Suprapubic skin (tissue), 4 donors: ENCODE measurements at regions not wholly inside any gene's neighbourhood (a gene's known extent, or its start where the extent isn't known, plus 50 kb on each side); places are given as distances from the start of the nearest gene placed in this dataset.

Experiments used
- DNase-seq, 2 donors: peaks; one replicate each; pipeline ENCODE4 v3.0.0-alpha.2; 2019; ENCODE audit warnings: low spot score in 2 of 2
- H3K27ac ChIP-seq: fragments of 200-600 bp; sonication (generic); one replicate; pipeline ENCODE4 v1.5.1; 2019
- H3K27me3 ChIP-seq: fragments of 200-600 bp; sonication (generic); one replicate; pipeline ENCODE4 v1.5.1; 2019
- H3K36me3 ChIP-seq: fragments of 200-600 bp; sonication (generic); one replicate; pipeline ENCODE4 v1.5.1; 2019
- H3K4me1 ChIP-seq: fragments of 200-600 bp; sonication (generic); one replicate; pipeline ENCODE4 v1.5.1; 2019
- H3K4me3 ChIP-seq: fragments of 200-600 bp; sonication (generic); one replicate; pipeline ENCODE4 v1.5.1; 2019; ENCODE audit warnings: mild to moderate bottlenecking
- H3K9me3 ChIP-seq: fragments of 200-600 bp; sonication (generic); one replicate; pipeline ENCODE4 v1.5.1; 2019
- CTCF ChIP-seq, 2 donors: fragments of 200-600 bp in 1 of 2; fragments of 450-650 bp in 1 of 2; sonication (generic) in 1 of 2; IDR thresholded peaks; one replicate each; pipeline ENCODE4 v1.5.1; 2016 to 2019; ENCODE audit warnings: antibody characterized with exemption in 2 of 2, mild to moderate bottlenecking in 1 of 2, moderate library complexity in 1 of 2
- EP300 ChIP-seq: sonication (generic); formaldehyde crosslinking; IDR thresholded peaks from one replicate; pipeline ENCODE4 v1.6.1; 2017; ENCODE audit warnings: antibody characterized with exemption
- POLR2A ChIP-seq, 2 donors: fragments of 450-650 bp; IDR thresholded peaks; one replicate each; pipeline ENCODE4 v1.6.1; 2017; ENCODE audit warnings: antibody characterized with exemption in 2 of 2, mild to moderate bottlenecking in 2 of 2, moderate library complexity in 2 of 2
- POLR2AphosphoS5 ChIP-seq, 3 donors: sonication (generic); formaldehyde crosslinking; IDR thresholded peaks; one replicate each; pipeline ENCODE4 v1.6.1; 2017; ENCODE audit warnings: antibody characterized with exemption in 3 of 3
- WGBS: methylation state at CpG from one replicate; pipeline ENCODE4 v1.1.5; 2018; 5-methylcytosine and 5-hydroxymethylcytosine counted together

- WGBS = 37% methylated on average over 9 of the region's 10 CpGs
- Histone ChIP-seq H3K4me1 (peaks cover 5% of the 10 kb centered on the region), H3K27me3 (peaks cover 20% of the 10 kb centered on the region), H3K4me3 (no peak overlapping the region), H3K27ac (no peak overlapping the region), H3K9me3 (no peaks in the 10 kb centered on the region), H3K36me3 (no peaks in the 10 kb centered on the region)
- DNase-seq = no peak
- no peak for TF ChIP-seq POLR2AphosphoS5 (IDR thresholded peaks at IDR 0.05)
- no peak for TF ChIP-seq CTCF (IDR thresholded peaks at IDR 0.05)
- TF ChIP-seq EP300 = no peak
- no peak for TF ChIP-seq POLR2A (IDR thresholded peaks at IDR 0.05)
These were observed 149.9 kb upstream of the IGSF21 start for GRCh38 chr1:17957588-17958267.

GRCh38 chr1:17958704-17959103, 148.9 kb upstream of the IGSF21 start:
- no peak overlapping the region for H3K27ac ChIP-seq
- no peak overlapping the region for H3K4me3 ChIP-seq
- DNase-seq = no peak
- H3K36me3 ChIP-seq = no peaks in the 10 kb centered on the region
- H3K4me1 ChIP-seq = peaks cover 5% of the 10 kb centered on the region
- no peaks in the 10 kb centered on the region for H3K9me3 ChIP-seq
- peaks cover 18% of the 10 kb centered on the region for H3K27me3 ChIP-seq
- TF ChIP-seq CTCF (IDR thresholded peaks at IDR 0.05) (no peak), POLR2A (IDR thresholded peaks at IDR 0.05) (no peak), EP300 (no peak), POLR2AphosphoS5 (IDR thresholded peaks at IDR 0.05) (no peak)
- 83% methylated on average over 1 of the region's 1 CpG for WGBS

GRCh38 chr1:17963513-17963912, 144.1 kb upstream of the IGSF21 start:
- WGBS = 60% methylated on average over 10 of the region's 10 CpGs
- Histone ChIP-seq H3K36me3 (no peaks in the 10 kb centered on the region), H3K27me3 (peaks cover 19% of the 10 kb centered on the region), H3K27ac (no peak overlapping the region), H3K4me1 (no peaks in the 10 kb centered on the region), H3K4me3 (no peak overlapping the region), H3K9me3 (no peaks in the 10 kb centered on the region)
- DNase-seq = no peak
- no peak for TF ChIP-seq CTCF (IDR thresholded peaks at IDR 0.05)
- TF ChIP-seq EP300 = no peak
- no peak for TF ChIP-seq POLR2A (IDR thresholded peaks at IDR 0.05)
- TF ChIP-seq POLR2AphosphoS5 (IDR thresholded peaks at IDR 0.05) = no peak

- H3K9me3 ChIP-seq = no peaks in the 10 kb centered on the region
- no peaks in the 10 kb centered on the region for H3K4me1 ChIP-seq
- TF ChIP-seq POLR2A (IDR thresholded peaks at IDR 0.05) (no peak), POLR2AphosphoS5 (IDR thresholded peaks at IDR 0.05) (no peak), CTCF (IDR thresholded peaks at IDR 0.05) (no peak), EP300 (no peak)
- WGBS = 79% methylated on average over 5 of the region's 5 CpGs
- peaks cover 19% of the 10 kb centered on the region for H3K27me3 ChIP-seq
- H3K36me3 ChIP-seq = no peaks in the 10 kb centered on the region
- no peak for DNase-seq
- H3K27ac ChIP-seq = no peak overlapping the region
- no peak overlapping the region for H3K4me3 ChIP-seq
These were observed 142.0 kb upstream of the IGSF21 start for GRCh38 chr1:17965515-17966100.

- no peaks in the 10 kb centered on the region for H3K9me3 ChIP-seq
- no peak for TF ChIP-seq EP300
- TF ChIP-seq CTCF (IDR thresholded peaks at IDR 0.05) = no peak
- TF ChIP-seq POLR2A (IDR thresholded peaks at IDR 0.05) = no peak
- no peak for TF ChIP-seq POLR2AphosphoS5 (IDR thresholded peaks at IDR 0.05)
- H3K36me3 ChIP-seq = no peaks in the 10 kb centered on the region
- no peak overlapping the region for H3K27ac ChIP-seq
- H3K27me3 ChIP-seq = peaks cover 17% of the 10 kb centered on the region
- DNase-seq = no peak
- no peaks in the 10 kb centered on the region for H3K4me1 ChIP-seq
- WGBS = 48% methylated on average over 7 of the region's 7 CpGs
- H3K4me3 ChIP-seq = no peak overlapping the region
These were observed 141.3 kb upstream of the IGSF21 start for GRCh38 chr1:17966341-17966740.
